Duodenal mucosa (tissue), 2 donors: ENCODE measurements at regions not wholly inside any gene's neighbourhood (a gene's known extent, or its start where the extent isn't known, plus 50 kb on each side); places are given as distances from the start of the nearest gene placed in this dataset.

Source experiments
- H3K27ac ChIP-seq: one replicate; pipeline ENCODE4 v1.7.0; 2013; ENCODE audit warnings: low read depth, low read length
- H3K27me3 ChIP-seq, 2 donors: one replicate each; pipeline ENCODE4 v1.7.0; 2013; ENCODE audit warnings: low read length in 2 of 2, control low read depth in 1 of 2; ENCODE audit not compliant: insufficient read depth in 2 of 2, control insufficient read depth in 1 of 2
- H3K36me3 ChIP-seq, 2 donors: one replicate each; pipeline ENCODE4 v1.7.0; 2013; ENCODE audit warnings: low read length in 2 of 2, control low read depth in 1 of 2; ENCODE audit not compliant: insufficient read depth in 2 of 2, control insufficient read depth in 1 of 2
- H3K4me1 ChIP-seq, 2 donors: one replicate each; pipeline ENCODE4 v1.7.0; 2013; ENCODE audit warnings: low read length in 2 of 2, control low read depth in 1 of 2; ENCODE audit not compliant: insufficient read depth in 2 of 2, control insufficient read depth in 1 of 2
- H3K4me3 ChIP-seq, 2 donors: one replicate each; pipeline ENCODE4 v1.7.0; 2013; ENCODE audit warnings: low read length in 2 of 2, low read depth in 1 of 2
- H3K9ac ChIP-seq, 2 donors: one replicate each; pipeline ENCODE4 v1.7.0; 2013; ENCODE audit warnings: low read length in 2 of 2, low read depth in 1 of 2
- H3K9me3 ChIP-seq, 2 donors: one replicate each; pipeline ENCODE4 v1.7.0; 2013; ENCODE audit warnings: low read length in 2 of 2, control low read depth in 1 of 2; ENCODE audit not compliant: control insufficient read depth in 1 of 2

- no peak overlapping the region for H3K27ac ChIP-seq
- no peaks in the 10 kb centered on the region for H3K4me1 ChIP-seq
- no peaks in the 10 kb centered on the region for H3K36me3 ChIP-seq
- H3K4me3 ChIP-seq = no peak overlapping the region
- H3K9me3 ChIP-seq = no peaks in the 10 kb centered on the region
- no peak overlapping the region for H3K9ac ChIP-seq
- H3K27me3 ChIP-seq = no peaks in the 10 kb centered on the region
Measured at GRCh38 chr5:30802961-30803705, 390.4 kb upstream of the CDH6 start.

- no peak overlapping the region for H3K27ac ChIP-seq
- no peaks in the 10 kb centered on the region for H3K4me1 ChIP-seq
- H3K9ac ChIP-seq = no peak overlapping the region
- H3K27me3 ChIP-seq = no peaks in the 10 kb centered on the region
- H3K9me3 ChIP-seq = no peaks in the 10 kb centered on the region
- H3K4me3 ChIP-seq = no peak overlapping the region
- no peaks in the 10 kb centered on the region for H3K36me3 ChIP-seq
Measured at GRCh38 chr5:30781643-30782042, 411.8 kb upstream of the CDH6 start.

GRCh38 chr5:30768056-30768690 lies 425.3 kb upstream of the CDH6 start:
- Histone ChIP-seq H3K9me3 (no peaks in the 10 kb centered on the region), H3K36me3 (no peaks in the 10 kb centered on the region), H3K9ac (no peak overlapping the region), H3K4me3 (no peak overlapping the region), H3K27me3 (no peaks in the 10 kb centered on the region), H3K27ac (no peak overlapping the region), H3K4me1 (no peaks in the 10 kb centered on the region)

DNA sequence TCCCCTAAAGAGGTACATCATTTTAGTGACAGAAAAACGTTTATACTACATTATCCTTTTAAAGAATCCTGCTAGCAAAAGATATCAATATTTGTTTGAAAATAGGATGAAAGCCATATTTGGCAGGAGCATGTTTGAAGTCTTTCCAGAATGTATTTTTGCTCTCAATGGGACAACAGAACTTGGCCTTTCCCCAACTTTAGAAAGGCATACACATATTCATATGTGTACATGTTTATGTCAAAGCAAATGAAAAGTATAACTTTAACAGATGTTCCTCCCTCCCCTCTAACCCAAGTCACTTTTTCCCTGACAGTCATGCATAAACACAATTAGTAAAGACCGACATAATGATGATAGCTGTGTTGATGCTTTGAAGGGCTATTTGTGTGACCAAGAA lies 427.8 kb upstream of the CDH6 start:
- H3K9me3 ChIP-seq = no peaks in the 10 kb centered on the region
- no peak overlapping the region for H3K9ac ChIP-seq
- no peaks in the 10 kb centered on the region for H3K4me1 ChIP-seq
- no peak overlapping the region for H3K4me3 ChIP-seq
- no peaks in the 10 kb centered on the region for H3K27me3 ChIP-seq
- no peaks in the 10 kb centered on the region for H3K36me3 ChIP-seq
- no peak overlapping the region for H3K27ac ChIP-seq

DNA sequence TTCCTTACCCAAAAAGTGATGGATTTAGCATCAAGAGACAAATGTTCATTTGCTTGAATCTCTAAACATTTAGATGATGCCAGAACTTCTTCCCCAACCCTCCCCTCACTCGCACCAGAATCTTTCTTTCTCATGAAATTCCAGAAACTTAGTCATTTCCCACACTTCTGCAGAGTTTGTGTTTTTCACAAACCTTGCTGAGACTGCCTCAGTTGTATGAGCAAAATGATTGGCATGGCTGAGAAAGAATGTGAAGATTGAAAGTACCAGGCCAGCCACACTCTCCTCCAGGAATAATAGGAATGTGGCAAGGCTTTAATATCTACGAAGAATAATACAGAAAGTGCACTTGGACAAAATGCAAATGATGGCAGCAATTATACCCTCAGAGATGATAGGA lies 428.3 kb upstream of the CDH6 start:
- Histone ChIP-seq H3K36me3 (no peaks in the 10 kb centered on the region), H3K4me1 (no peaks in the 10 kb centered on the region), H3K27ac (no peak overlapping the region), H3K9ac (no peak overlapping the region), H3K9me3 (no peaks in the 10 kb centered on the region), H3K27me3 (no peaks in the 10 kb centered on the region), H3K4me3 (no peak overlapping the region)

DNA sequence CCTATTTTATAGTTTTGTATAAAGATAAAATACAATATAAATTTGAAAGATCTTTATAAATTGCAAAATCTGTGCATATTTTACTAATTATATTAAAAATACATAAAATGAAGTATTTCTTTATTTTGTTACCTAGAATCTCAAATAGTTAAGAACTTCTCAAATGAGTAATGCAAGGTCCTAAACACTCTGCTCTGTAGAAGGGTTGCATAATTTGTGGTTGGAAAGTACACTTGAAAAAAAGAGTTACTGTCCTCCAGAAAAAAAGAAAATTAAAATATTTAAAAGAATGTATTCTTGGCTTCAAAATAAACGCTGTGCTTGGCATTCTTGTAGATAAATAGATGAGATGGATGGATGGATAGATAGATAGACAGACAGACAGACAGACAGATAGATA lies 428.8 kb upstream of the CDH6 start:
- Histone ChIP-seq H3K9me3 (no peaks in the 10 kb centered on the region), H3K4me1 (no peaks in the 10 kb centered on the region), H3K27ac (no peak overlapping the region), H3K9ac (no peak overlapping the region), H3K36me3 (no peaks in the 10 kb centered on the region), H3K4me3 (no peak overlapping the region), H3K27me3 (no peaks in the 10 kb centered on the region)

- no peak overlapping the region for H3K9ac ChIP-seq
- no peak overlapping the region for H3K4me3 ChIP-seq
- H3K36me3 ChIP-seq = no peaks in the 10 kb centered on the region
- H3K9me3 ChIP-seq = no peaks in the 10 kb centered on the region
- no peaks in the 10 kb centered on the region for H3K4me1 ChIP-seq
- no peak overlapping the region for H3K27ac ChIP-seq
- H3K27me3 ChIP-seq = no peaks in the 10 kb centered on the region
Measured at GRCh38 chr5:30759731-30760130, 433.8 kb upstream of the CDH6 start.

GRCh38 chr5:30752015-30752414 lies 441.5 kb upstream of the CDH6 start:
- Histone ChIP-seq H3K27me3 (no peaks in the 10 kb centered on the region), H3K27ac (no peak overlapping the region), H3K4me1 (peaks cover 4 to 6% of the 10 kb centered on the region in 2 donors), H3K9ac (no peak overlapping the region), H3K4me3 (no peak overlapping the region), H3K9me3 (no peaks in the 10 kb centered on the region), H3K36me3 (no peaks in the 10 kb centered on the region)

GRCh38 chr5:30749971-30750370 lies 443.5 kb upstream of the CDH6 start:
- Histone ChIP-seq H3K27ac (no peak overlapping the region), H3K9me3 (no peaks in the 10 kb centered on the region), H3K4me3 (no peak overlapping the region), H3K36me3 (no peaks in the 10 kb centered on the region), H3K9ac (no peak overlapping the region), H3K4me1 (peaks cover 5 to 9% of the 10 kb centered on the region in 2 donors), H3K27me3 (no peaks in the 10 kb centered on the region)

- Histone ChIP-seq H3K27me3 (no peaks in the 10 kb centered on the region), H3K4me1 (peaks cover 5 to 9% of the 10 kb centered on the region in 2 donors), H3K36me3 (no peaks in the 10 kb centered on the region), H3K27ac (no peak overlapping the region), H3K4me3 (no peak overlapping the region), H3K9ac (no peak overlapping the region), H3K9me3 (no peaks in the 10 kb centered on the region)
Measured at GRCh38 chr5:30747412-30747811, 446.1 kb upstream of the CDH6 start.
